HG03108 (cell line): ENCODE measurements at regions not wholly inside any gene's neighbourhood (a gene's known extent, or its start where the extent isn't known, plus 50 kb on each side); places are given as distances from the start of the nearest gene placed in this dataset.

Experiments
- ATAC-seq: cut with Tn5 transposase; IDR thresholded peaks from one replicate; pipeline ENCODE4 v1.9.1; 2021; ENCODE audit warnings: moderate library complexity; ENCODE audit not compliant: unreplicated experiment

GRCh38 chr5:136424835-136425584, 59.7 kb upstream of the TRPC7 start:
- peak; percentile 58 for ATAC-seq

DNA sequence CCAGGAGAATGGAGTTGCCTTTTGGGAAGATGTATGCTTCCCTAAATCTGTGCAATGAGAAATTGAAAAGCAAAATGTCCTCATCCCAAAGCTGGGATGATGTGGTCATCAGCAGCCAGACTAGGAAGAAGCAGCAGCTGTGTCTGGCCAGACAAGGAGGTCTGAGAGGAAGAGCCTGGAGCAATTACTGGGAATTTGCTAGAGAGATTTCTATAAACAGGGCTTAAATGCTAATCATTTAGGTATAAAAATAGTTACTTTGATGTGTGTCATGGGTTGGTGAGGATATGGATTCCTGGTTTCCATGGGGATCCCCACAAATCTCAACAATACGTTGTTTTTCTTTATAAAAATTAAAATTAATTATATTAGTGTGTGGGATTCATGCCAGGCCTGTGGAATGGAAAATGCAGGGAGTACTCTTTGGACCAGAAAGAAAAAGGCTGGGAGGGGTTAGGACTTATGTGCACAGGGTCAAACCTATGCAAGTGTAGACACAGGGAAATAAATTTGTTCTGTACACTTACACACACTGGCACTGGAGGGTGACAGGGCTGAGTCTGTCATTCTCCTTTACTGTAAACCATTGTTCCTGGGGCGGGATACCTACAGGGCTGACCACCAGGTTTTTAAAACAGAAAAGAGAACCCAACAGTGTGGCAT, 58.7 kb upstream of the TRPC7 start:
- ATAC-seq = no peak

GRCh38 chr5:136420168-136420898, 55.0 kb upstream of the TRPC7 start:
- ATAC-seq = no peak

- no peak for ATAC-seq
These were observed 53.0 kb upstream of the TRPC7 start for GRCh38 chr5:136418301-136418700.
